ENCODE measurements at regions not wholly inside any gene's neighbourhood (a gene's known extent, or its start where the extent isn't known, plus 50 kb on each side); places are given as distances from the start of the nearest gene placed in this dataset.

DNA sequence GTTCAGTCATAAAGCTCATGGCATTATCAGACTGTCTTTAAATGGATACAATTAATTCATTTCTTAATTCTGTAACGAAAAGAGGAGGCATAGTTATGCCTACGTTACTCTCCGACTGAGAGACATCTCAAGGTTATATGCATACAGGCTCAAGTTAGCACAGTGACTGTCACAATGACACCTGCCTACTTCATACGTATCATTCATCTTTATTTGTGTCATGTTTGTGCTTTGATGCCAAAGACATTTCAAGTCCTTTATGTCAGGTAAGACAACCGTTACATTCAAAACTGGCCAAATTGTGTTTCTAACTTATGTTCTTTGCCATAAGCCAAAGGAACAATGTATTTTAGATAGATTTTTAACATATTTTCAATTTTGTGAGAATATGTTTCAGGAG lies 328.8 kb upstream of the NRG3 start:
- intact Hi-C loops (cut with micrococcal nuclease; ENCODE audit: unreplicated experiment) = no loop called here
- ChIA-PET POLR2A (no interaction called here), CTCF (ENCODE audit: unreplicated experiment) (no interaction called here)
- H3K9me3 ChIP-seq (ENCODE audit: low read length) = no peaks in the 10 kb centered on the region
- H3K4me1 ChIP-seq (ENCODE audit: insufficient read depth, low read length, poor library complexity, severe bottlenecking) = no peaks in the 10 kb centered on the region
- no peak for DNase-seq (ENCODE audit: low spot score)
- no peaks in the 10 kb centered on the region for H3K79me2 ChIP-seq (ENCODE audit: insufficient read depth, low read depth, low read length)
- no peaks in the 10 kb centered on the region for H4K20me1 ChIP-seq (ENCODE audit: insufficient read depth, low read length)
- BruUV-seq (replicated peaks) = no TSS peak
- no peaks in the 10 kb centered on the region for H3K36me3 ChIP-seq (ENCODE audit: insufficient read depth, low read length)
- H2AFZ ChIP-seq (ENCODE audit: low read length) = no peak overlapping the region
- no peaks in the 10 kb centered on the region for H3K9me2 ChIP-seq (ENCODE audit: insufficient read depth, low read length)
- TF ChIP-seq EZH2phosphoT487 (IDR thresholded peaks at IDR 0.05; ENCODE audit: borderline replicate concordance, low read depth, low read length) = no peak
- TF ChIP-seq, protein P1, sequence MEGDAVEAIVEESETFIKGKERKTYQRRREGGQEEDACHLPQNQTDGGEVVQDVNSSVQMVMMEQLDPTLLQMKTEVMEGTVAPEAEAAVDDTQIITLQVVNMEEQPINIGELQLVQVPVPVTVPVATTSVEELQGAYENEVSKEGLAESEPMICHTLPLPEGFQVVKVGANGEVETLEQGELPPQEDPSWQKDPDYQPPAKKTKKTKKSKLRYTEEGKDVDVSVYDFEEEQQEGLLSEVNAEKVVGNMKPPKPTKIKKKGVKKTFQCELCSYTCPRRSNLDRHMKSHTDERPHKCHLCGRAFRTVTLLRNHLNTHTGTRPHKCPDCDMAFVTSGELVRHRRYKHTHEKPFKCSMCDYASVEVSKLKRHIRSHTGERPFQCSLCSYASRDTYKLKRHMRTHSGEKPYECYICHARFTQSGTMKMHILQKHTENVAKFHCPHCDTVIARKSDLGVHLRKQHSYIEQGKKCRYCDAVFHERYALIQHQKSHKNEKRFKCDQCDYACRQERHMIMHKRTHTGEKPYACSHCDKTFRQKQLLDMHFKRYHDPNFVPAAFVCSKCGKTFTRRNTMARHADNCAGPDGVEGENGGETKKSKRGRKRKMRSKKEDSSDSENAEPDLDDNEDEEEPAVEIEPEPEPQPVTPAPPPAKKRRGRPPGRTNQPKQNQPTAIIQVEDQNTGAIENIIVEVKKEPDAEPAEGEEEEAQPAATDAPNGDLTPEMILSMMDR (conservative IDR thresholded peaks at IDR 0.05; ENCODE audit: low read length) = no peak
- H3K27ac ChIP-seq (ENCODE audit: low read depth, low read length, poor library complexity, severe bottlenecking) = no peak overlapping the region
- H3K4me2 ChIP-seq (ENCODE audit: low read length) = no peak overlapping the region
- no peak overlapping the region for H3K4me3 ChIP-seq (ENCODE audit: low read depth, low read length, poor library complexity, severe bottlenecking)

DNA sequence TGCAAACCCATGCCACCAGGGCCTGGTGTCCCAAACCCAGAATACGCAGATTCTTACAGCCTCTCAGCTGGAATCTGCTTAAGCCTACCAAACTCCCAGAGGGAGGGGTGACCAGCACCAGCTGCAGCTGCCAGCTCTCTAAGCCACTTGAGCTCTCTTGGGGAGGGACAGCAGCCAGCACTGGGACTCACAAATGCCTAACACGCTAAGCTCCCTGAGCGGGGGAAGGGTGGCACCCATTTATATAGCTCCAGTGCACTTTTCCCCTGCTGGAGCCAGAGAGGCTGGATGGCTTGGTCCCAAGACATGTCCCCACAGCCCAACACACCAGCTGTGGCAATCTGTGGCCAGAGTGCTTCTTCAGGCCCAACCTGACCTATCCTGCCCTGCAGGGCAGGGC lies 326.8 kb upstream of the NRG3 start:
- H3K79me2 ChIP-seq (ENCODE audit: insufficient read depth, low read depth, low read length) = no peaks in the 10 kb centered on the region
- H3K27ac ChIP-seq (ENCODE audit: low read depth, low read length, poor library complexity, severe bottlenecking) = no peak overlapping the region
- no peak for TF ChIP-seq EZH2phosphoT487 (IDR thresholded peaks at IDR 0.05; ENCODE audit: borderline replicate concordance, low read depth, low read length)
- TF ChIP-seq, protein P1 (conservative IDR thresholded peaks at IDR 0.05; ENCODE audit: low read length) = no peak
- no peaks in the 10 kb centered on the region for H3K9me3 ChIP-seq (ENCODE audit: low read length)
- BruUV-seq (replicated peaks) = no TSS peak
- CTCF ChIA-PET (ENCODE audit: unreplicated experiment) = no interaction called here
- intact Hi-C loops (cut with micrococcal nuclease; ENCODE audit: unreplicated experiment) = no loop called here
- H3K9me2 ChIP-seq (ENCODE audit: insufficient read depth, low read length) = no peaks in the 10 kb centered on the region
- H3K4me3 ChIP-seq (ENCODE audit: low read depth, low read length, poor library complexity, severe bottlenecking) = no peak overlapping the region
- no peaks in the 10 kb centered on the region for H3K4me1 ChIP-seq (ENCODE audit: insufficient read depth, low read length, poor library complexity, severe bottlenecking)
- POLR2A ChIA-PET = no interaction called here
- H3K36me3 ChIP-seq (ENCODE audit: insufficient read depth, low read length) = no peaks in the 10 kb centered on the region
- H4K20me1 ChIP-seq (ENCODE audit: insufficient read depth, low read length) = no peaks in the 10 kb centered on the region
- DNase-seq (ENCODE audit: low spot score) = no peak
- H3K4me2 ChIP-seq (ENCODE audit: low read length) = no peak overlapping the region
- H2AFZ ChIP-seq (ENCODE audit: low read length) = no peak overlapping the region

DNA sequence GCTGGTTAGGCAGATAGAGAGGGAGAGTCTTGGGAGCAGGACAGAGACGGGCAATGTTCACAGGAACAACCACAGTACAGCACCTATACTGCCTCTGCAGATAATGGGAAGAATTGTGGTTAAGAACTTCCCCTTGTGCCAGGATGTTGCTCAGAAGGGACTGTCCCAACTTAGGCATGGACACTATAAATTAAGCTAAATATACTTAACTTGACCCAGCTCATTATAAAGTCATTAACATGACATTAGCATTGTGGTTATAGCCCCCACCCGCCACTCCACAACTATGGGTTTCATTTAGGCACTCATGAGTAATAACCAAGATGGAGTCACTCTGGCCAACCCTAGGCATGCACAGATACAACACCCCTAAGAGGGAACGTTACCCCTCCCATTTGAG lies 310.9 kb upstream of the NRG3 start:
- H3K9me3 ChIP-seq (ENCODE audit: low read length) = no peaks in the 10 kb centered on the region
- H3K9me2 ChIP-seq (ENCODE audit: insufficient read depth, low read length) = no peaks in the 10 kb centered on the region
- no peak overlapping the region for H2AFZ ChIP-seq (ENCODE audit: low read length)
- no peaks in the 10 kb centered on the region for H3K79me2 ChIP-seq (ENCODE audit: insufficient read depth, low read depth, low read length)
- TF ChIP-seq, protein P1 (conservative IDR thresholded peaks at IDR 0.05; ENCODE audit: low read length) = no peak
- TF ChIP-seq EZH2phosphoT487 (IDR thresholded peaks at IDR 0.05; ENCODE audit: borderline replicate concordance, low read depth, low read length) = no peak
- BruUV-seq (replicated peaks) = no TSS peak
- intact Hi-C loops (cut with micrococcal nuclease; ENCODE audit: unreplicated experiment) = no loop called here
- H3K36me3 ChIP-seq (ENCODE audit: insufficient read depth, low read length) = no peaks in the 10 kb centered on the region
- H3K27ac ChIP-seq (ENCODE audit: low read depth, low read length, poor library complexity, severe bottlenecking) = no peak overlapping the region
- H3K4me2 ChIP-seq (ENCODE audit: low read length) = no peak overlapping the region
- no peaks in the 10 kb centered on the region for H4K20me1 ChIP-seq (ENCODE audit: insufficient read depth, low read length)
- ChIA-PET CTCF (ENCODE audit: unreplicated experiment) (no interaction called here), POLR2A (no interaction called here)
- H3K4me1 ChIP-seq (ENCODE audit: insufficient read depth, low read length, poor library complexity, severe bottlenecking) = no peaks in the 10 kb centered on the region
- no peak for DNase-seq (ENCODE audit: low spot score)
- no peak overlapping the region for H3K4me3 ChIP-seq (ENCODE audit: low read depth, low read length, poor library complexity, severe bottlenecking)

Measured in OCI-LY7 (cell line).